DMS 273 treated with DMSO at 0.1 percent for 48 hours (cell line): ENCODE measurements at regions not wholly inside any gene's neighbourhood (a gene's known extent, or its start where the extent isn't known, plus 50 kb on each side); places are given as distances from the start of the nearest gene placed in this dataset.

Experiments used
- DNase-seq: peaks from one replicate; lab custom pipeline; 2025; lab: John Stamatoyannopoulos, UW

GRCh38 chr5:54717459-54717858 is 199.9 kb downstream of the SNX18 start:
- no peak for DNase-seq

DNA sequence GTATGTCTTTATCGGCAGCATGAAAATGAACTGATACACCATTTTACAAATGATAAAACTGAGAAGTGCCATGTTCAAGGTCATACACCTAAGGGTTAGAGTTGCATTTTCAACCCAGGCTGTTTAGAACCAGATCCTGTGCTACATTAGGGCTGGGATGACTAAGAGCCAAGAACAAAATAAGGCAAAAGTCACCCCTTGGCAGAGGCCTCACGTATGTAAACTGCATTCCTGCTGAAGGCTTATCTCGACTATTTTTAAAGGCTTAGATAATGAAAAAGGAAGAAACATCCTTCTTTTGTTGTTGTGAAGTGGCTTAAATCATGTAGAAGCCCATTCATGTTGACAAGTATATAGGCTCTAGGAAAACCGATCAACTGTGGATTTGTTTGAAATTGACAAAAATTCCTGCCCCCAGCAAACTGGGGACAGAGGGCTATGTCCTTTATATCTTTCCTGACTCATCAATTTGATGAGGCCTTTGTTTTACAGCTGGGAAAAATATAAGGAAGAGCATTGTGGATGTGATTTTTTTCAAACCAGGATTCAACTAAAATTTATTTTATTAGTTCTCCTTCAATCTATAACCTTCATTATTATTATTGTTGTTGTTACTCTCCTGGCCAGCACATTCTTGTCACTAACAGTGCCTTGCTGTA is 196.5 kb downstream of the SNX18 start:
- DNase-seq, result no peak

DNA sequence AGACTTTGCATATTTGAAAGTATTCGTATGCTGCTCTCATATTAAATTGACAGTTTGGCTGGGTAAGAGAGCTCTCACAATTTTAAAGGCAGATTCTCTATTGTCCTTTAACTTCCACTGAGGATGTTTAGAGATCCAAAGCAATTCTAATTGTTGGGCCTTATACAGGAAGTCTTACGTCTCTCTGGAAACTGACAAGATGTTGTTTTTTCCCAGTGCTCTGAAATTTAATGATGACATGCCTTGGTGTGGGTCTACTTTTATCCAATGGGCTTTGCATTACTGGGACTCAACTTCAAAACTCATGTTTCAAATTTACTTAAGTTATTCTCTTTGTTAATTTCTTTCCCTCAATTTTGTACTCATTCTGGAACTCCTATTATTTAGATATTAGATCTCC is 191.5 kb downstream of the SNX18 start:
- DNase-seq, result no peak

DNA sequence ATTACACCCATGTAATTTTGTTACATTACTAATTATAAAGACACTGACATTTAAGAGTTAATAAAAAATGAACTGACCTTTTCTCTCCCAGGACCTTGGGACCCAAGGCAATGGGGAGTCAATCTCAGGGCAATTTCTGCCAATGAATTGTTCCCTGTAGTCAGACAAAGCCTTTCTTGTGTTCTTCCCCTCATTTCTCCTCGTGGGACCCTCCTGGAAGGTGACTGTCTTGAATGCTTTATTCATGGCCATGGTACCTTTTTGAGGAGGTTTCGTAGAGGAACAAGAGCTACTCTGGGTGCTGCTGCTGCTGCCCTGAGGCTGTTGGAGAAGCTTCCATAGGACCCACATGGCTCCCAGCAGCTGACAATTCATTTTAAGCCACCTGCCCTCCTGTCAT is 190.3 kb downstream of the SNX18 start:
- DNase-seq, result no peak

GRCh38 chr5:54705994-54706653 is 188.6 kb downstream of the SNX18 start:
- no peak for DNase-seq

DNA sequence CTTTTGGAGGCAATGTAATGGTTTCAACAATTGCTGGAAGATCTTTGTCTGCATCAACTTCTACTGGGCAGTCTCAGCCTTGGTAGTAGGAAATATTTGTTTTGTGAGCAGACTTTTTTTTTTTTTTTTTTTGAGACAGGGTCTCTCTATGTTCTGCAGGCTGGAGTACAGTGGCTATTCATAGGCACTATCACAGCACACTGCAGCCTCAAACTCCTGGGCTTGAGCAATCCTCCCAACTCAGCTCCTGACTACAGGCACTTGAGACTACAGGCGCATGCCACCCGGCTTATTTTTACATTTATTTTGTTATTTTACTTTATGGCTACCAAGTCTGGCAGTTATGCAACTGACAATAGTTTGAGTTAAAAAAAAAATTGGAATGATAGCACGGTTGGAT is 187.3 kb downstream of the SNX18 start:
- no peak for DNase-seq

DNA sequence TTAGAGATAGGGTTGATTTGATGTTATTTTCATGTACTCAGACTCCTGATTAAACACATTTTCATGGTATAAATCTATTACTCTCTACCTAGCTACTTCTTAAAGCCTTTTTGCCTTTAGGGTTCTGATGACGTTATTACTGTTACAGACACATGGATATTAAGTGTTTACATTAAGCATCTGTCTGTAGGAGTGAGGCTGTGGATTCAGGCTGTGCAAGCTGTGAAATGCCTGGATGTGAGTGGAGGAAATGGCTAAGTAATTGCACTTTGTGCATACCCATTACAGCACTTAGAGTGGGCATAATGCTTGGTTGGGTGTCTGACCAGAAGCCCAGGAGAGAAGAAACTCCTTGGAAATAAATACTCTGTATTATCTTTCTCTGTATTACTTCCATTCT is 186.8 kb downstream of the SNX18 start:
- DNase-seq, result peak; percentile 10

DNA sequence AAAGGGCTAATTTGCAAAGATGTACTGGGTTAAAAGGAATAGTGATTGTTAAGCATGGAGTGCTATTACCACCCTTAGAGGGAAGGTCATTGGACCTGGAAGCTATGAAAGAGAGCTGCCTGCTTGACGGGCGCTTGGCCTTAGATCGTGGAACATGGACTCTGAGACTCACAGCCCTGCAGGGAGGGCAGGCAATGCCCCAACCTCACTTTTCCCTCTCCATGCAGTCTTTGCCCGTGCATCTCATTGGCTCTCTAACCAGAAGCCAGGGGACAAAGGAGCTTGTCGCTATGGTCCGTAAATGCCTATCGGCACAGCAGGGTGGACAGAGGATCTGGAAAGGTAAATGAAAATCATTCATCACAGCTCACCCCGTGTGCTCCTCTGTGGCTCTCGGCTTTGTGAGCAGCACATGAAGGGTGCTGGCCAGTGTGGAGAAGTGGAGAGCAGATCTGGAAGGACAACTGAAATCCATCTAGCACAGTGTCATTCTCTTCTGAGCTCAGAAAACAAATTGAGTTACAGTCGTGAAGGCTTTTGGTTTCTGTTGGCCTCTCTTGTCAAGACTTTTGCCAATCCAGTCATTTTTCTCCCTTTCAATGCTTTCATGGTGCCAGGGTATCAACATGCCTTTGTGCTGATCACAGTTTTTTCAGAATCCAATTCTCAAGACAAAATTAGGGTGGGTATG is 186.2 kb downstream of the SNX18 start:
- no peak for DNase-seq

- no peak for DNase-seq
These were observed 185.6 kb downstream of the SNX18 start for GRCh38 chr5:54703133-54703532.

DNA sequence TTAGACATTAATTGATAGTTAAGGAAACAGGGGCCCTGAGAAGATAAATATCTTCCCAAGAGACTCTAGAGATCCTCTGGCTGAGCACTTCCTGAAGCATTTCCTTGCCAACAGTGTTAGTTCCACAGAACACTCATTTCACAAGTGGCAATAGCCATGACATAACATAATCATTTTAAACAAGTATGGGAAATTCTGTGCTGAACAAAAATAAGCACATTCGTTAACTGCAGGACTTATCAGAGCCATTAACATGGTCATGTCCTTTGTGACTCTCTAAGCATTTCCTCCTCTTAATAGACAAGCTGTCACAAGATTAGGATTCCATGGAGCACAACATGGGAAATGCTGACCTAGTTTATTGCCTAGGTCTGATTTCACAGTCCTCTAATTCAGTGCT is 184.9 kb downstream of the SNX18 start:
- no peak for DNase-seq

- DNase-seq, result no peak
These were observed 183.5 kb downstream of the SNX18 start for GRCh38 chr5:54700986-54701578.

DNA sequence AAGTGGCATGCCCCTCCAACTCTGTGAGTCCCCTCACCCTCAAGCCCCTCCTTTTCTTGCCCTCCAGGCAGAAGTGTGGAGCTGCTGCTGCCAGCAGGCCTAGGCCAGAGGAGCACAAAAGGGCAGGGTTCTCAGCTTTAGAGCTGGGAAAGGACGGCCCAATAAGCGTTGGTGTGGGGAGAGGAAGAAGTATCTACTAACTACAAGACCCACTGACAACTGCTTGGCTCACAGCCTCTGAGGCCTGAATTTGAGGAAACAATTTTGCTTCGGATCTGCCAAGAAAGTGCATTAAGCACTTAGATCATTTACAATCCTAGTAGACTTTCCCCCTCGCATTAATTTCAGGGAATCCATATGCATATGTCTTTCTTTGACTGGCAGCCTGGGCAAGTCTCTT is 179.4 kb downstream of the SNX18 start:
- DNase-seq, result no peak

DNA sequence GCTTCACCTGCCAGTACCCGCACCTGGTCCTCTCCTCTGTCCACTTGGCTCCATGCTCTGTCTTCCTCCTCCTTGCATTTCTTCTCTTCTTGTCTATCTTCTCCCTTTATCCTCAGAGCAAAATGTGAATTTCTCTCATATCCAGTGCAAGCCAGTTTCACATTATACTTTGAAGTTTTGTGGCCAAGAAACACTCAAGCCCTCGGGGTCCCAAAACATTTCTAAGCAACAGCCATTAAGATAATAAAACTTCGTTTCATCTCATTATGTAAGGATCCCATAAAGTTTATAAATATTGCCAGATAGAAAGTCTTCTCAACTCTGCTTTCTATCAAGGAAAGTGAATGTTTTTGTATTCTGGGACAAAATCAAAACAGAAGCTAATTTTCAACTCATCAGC is 178.8 kb downstream of the SNX18 start:
- no peak for DNase-seq

GRCh38 chr5:54695198-54695966 is 177.8 kb downstream of the SNX18 start:
- no peak for DNase-seq

DNA sequence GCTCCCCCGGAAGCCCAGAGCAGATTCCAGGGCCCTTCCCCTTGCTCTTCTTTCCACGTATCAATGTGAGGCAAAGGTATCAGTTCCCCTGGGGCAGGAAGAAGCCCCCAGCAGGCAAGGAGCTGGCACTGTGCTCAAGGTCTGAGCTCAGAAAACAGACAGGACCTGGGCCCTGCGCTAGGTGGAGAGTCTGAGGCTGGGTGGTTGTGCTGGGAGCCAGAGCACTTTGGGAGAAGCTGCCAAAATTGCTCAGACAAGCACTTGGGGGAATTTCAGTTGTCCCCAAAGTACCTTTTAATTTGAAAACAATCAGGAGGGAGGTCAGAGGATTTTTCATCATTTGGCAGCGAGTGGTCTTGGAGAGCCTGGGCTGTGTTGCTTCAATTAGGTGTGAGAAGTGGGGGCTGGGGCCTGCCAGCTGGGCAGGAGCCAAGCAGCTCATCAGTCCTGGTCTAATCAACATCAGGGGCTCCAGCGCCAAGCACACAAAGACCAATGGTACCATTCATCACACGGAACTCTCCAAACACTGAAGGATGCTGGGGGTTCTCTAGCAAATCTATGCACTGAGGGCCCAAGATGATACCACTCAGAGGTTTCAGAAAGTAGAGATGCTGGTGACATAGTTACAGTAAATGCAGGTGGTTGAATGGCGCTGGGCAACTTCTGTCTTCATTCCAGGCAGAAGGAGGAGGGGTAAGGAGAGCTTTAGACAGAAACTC is 176.5 kb downstream of the SNX18 start:
- DNase-seq, result no peak

DNA sequence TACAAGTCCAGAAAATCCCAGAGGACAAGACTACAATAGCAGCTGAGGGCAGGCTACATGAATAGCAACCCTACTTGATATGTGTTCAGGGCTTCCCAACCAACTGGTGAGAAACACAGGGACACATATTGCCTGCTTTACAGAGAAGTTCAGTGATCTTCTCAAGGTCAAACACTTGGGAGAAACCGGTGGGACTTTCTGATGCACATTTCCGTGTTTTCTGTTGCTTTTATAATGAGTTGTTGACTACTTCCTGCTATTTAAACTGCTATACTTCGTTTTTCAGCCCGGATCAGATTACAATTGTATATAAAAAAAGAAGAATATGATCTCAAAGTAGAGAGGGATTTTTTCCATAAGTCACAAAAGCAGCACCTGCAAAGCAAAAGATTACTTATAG is 175.1 kb downstream of the SNX18 start:
- DNase-seq, result no peak

DNA sequence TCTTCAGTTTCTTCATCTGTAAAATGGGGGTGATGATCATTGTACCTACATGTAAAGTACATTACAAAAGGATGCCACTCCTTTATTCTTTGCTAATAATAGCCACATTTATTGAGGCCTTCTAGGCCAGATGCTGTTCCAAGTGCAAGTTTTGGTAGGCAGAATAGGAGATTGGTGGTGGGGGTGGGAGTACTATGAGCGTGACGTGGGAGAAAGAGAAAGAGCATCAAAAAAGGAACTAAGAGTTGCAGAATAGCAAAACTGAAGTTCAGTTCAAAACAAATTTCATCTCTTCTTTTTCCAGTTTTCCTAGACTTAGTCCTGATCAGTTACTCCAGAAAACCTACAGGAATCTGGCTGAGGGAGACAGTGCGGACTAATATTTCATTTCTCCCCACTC is 174.1 kb downstream of the SNX18 start:
- no peak for DNase-seq

DNA sequence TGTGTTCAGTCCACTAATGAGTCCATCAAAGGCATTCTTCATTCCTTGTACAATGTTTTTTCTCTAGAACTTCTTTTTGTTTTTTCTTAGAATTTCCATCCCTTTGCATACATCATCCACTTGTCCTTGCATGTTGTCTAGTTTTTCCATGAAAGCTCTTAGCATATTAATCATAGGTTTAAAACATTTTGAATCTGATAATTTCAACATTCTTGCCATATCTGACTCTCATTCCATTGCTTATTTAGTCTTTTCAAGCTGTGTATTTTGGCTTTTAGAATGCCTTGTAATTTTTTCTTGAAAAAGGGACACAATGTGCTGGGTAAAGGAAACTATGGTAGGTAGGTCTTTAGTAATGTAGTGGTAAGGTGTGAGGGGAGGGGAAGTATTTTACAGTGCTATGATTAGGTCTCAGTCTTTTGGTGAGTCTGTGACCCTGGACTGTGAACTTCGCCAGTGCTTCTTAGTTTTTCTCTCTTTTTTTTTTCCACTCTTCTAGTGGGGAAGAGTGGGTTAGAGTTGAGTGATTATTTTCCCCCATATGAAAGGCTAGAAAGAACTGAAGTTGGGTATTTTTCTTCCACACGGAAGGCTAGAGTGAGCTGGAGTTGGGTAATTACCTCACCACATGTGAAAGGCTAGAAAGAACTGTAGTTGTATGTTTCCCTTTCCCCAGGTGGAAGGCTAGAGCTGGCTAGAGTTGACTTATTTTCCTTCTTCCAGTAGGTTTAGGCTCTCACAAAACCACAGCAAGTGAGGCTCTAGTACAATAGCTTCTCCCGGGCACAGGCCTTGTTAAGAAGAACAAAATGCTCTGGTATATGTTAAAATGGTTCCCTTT is 172.1 kb downstream of the SNX18 start:
- DNase-seq, result no peak

- DNase-seq, result no peak
These were observed 163.4 kb downstream of the SNX18 start for GRCh38 chr5:54680998-54681397.

GRCh38 chr5:54679686-54680085 is 162.1 kb downstream of the SNX18 start:
- no peak for DNase-seq

- peak; percentile 15 for DNase-seq
These were observed 161.2 kb downstream of the SNX18 start for GRCh38 chr5:54678737-54679136.
